OCI-LY1 (cell line): ENCODE measurements at regions not wholly inside any gene's neighbourhood (a gene's known extent, or its start where the extent isn't known, plus 50 kb on each side); places are given as distances from the start of the nearest gene placed in this dataset.
A peak's percentile ranks its signal among the peaks of the same experiment; 100 is the strongest.

Experiments used
- H2AFZ ChIP-seq: fragments of 200-600 bp; sonication (generic), shearing (Covaris generic); 2 replicates; pipeline ENCODE4 v1.6.0; 2014; ENCODE audit warnings: antibody characterized with exemption, mild to moderate bottlenecking, low read length
- H3F3A ChIP-seq: fragments of 200-600 bp; sonication (generic), shearing (Covaris generic); 2 replicates; pipeline ENCODE4 v1.6.0; 2014; ENCODE audit warnings: mild to moderate bottlenecking, antibody characterized with exemption, low read length, moderate library complexity; ENCODE audit not compliant: insufficient read depth
- H3K27ac ChIP-seq: fragments of 200-600 bp; sonication (generic); 2 replicates; pipeline ENCODE4 v1.5.1; 2014; ENCODE audit warnings: low read length, mixed run types, mild to moderate bottlenecking, low read depth; ENCODE audit not compliant: poor library complexity, severe bottlenecking
- H3K27me3 ChIP-seq: fragments of 200-600 bp; sonication (generic); 2 replicates; pipeline ENCODE4 v1.6.0; 2014; ENCODE audit warnings: antibody characterized with exemption, mild to moderate bottlenecking, low read length, moderate library complexity; ENCODE audit not compliant: insufficient read depth
- H3K36me3 ChIP-seq: fragments of 200-600 bp; sonication (generic); 2 replicates; pipeline ENCODE4 v1.6.1; 2014; ENCODE audit warnings: mild to moderate bottlenecking, antibody characterized with exemption, low read length, moderate library complexity, mixed read lengths; ENCODE audit not compliant: insufficient read depth
- H3K4me1 ChIP-seq: fragments of 200-600 bp; sonication (generic); 2 replicates; pipeline ENCODE4 v1.5.1; 2014; ENCODE audit warnings: mild to moderate bottlenecking, low read length, moderate library complexity; ENCODE audit not compliant: insufficient read depth, severe bottlenecking
- H3K4me2 ChIP-seq: fragments of 200-600 bp; sonication (generic), shearing (Covaris generic); 2 replicates; pipeline ENCODE4 v1.6.1; 2014; ENCODE audit warnings: low read length
- H3K4me3 ChIP-seq: fragments of 200-600 bp; sonication (generic); 2 replicates; pipeline ENCODE4 v1.5.1; 2014; ENCODE audit warnings: low read length, low read depth, mild to moderate bottlenecking, mixed read lengths; ENCODE audit not compliant: poor library complexity, severe bottlenecking
- H3K79me2 ChIP-seq: fragments of 200-600 bp; shearing (Covaris generic); 2 replicates; pipeline ENCODE4 v1.6.1; 2016; ENCODE audit warnings: mixed run types, low read length, mixed read lengths; ENCODE audit not compliant: insufficient read depth
- H3K9ac ChIP-seq: fragments of 200-600 bp; sonication (generic), shearing (Covaris generic); 2 replicates; pipeline ENCODE4 v1.6.1; 2014; ENCODE audit warnings: mild to moderate bottlenecking, low read length, mixed read lengths
- H3K9me2 ChIP-seq: fragments of 200-600 bp; sonication (generic), shearing (Covaris generic); 2 replicates; pipeline ENCODE4 v1.6.1; 2014; ENCODE audit warnings: low read depth, mild to moderate bottlenecking, low read length, mixed read lengths
- H3K9me3 ChIP-seq: fragments of 200-600 bp; shearing (Covaris generic); 2 replicates; pipeline ENCODE4 v1.6.1; 2014; ENCODE audit warnings: low read length, mixed read lengths
- H4K20me1 ChIP-seq: fragments of 200-600 bp; sonication (generic), shearing (Covaris generic); 2 replicates; pipeline ENCODE4 v1.6.0; 2016; ENCODE audit warnings: mild to moderate bottlenecking, low read length; ENCODE audit not compliant: insufficient read depth
- EZH2 ChIP-seq: fragments of 200-600 bp; sonication (generic), shearing (Covaris generic); IDR thresholded peaks from 2 replicates; pipeline ENCODE4 v1.8.0; 2017; ENCODE audit warnings: borderline replicate concordance, mixed run types, mild to moderate bottlenecking, antibody characterized with exemption, low read length, moderate library complexity, mixed read lengths
- TF ChIP-seq, protein P1 (sequence below): fragments of 200-600 bp; sonication (generic), shearing (Covaris generic); IDR thresholded peaks from 2 replicates; pipeline ENCODE4 v1.5.1; 2017; ENCODE audit warnings: mild to moderate bottlenecking, antibody characterized with exemption, low read length, moderate library complexity, mixed read lengths

DNA sequence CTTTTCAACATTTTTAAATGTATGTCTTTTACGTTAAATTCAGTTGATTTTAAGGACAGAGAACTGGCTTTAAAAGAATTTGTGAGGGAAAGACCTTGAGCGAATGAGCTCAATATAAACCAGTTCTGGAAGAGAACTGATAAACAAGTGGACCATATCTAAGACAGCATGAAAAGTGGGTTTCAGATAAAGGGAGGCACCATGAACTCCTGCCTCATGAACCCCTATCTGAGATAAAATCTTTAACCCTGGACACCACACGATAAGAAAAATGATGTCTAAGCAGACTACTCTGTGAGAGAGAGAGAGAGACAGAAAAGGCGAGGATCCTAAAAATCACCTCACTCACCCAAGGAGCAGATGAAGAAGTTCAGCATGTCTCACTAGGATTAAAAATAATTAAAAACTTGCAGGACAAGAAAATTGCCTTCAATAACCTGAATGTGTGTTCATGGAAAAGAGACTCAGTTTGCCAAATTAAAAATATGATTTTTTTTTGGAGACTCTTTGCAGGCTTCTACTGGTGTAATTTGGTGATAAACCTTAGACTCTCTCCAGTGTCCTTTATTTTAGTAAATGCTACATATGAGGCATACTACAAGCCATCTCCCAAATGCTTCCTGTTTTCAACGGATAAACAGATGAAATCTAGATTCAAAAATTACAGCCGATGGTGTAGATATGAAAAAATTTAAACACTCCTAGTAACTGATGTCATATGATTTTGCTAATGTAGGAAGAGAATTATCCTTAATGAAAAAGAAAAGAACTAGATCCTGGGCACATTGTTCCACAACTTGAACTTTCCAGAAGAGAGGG, 299.5 kb downstream of the ADGB start:
- Histone ChIP-seq H3K9me3 (no peaks in the 10 kb centered on the region), H3K9me2 (no peaks in the 10 kb centered on the region), H3K79me2 (no peaks in the 10 kb centered on the region), H3K9ac (no peak overlapping the region), H2AFZ (no peak overlapping the region), H3K27me3 (no peaks in the 10 kb centered on the region), H3K36me3 (no peaks in the 10 kb centered on the region), H3K27ac (no peak overlapping the region), H3F3A (no peaks in the 10 kb centered on the region), H4K20me1 (no peaks in the 10 kb centered on the region), H3K4me3 (no peak overlapping the region), H3K4me2 (no peak overlapping the region), H3K4me1 (no peaks in the 10 kb centered on the region)
- TF ChIP-seq EZH2: no peak
- TF ChIP-seq, protein P1, sequence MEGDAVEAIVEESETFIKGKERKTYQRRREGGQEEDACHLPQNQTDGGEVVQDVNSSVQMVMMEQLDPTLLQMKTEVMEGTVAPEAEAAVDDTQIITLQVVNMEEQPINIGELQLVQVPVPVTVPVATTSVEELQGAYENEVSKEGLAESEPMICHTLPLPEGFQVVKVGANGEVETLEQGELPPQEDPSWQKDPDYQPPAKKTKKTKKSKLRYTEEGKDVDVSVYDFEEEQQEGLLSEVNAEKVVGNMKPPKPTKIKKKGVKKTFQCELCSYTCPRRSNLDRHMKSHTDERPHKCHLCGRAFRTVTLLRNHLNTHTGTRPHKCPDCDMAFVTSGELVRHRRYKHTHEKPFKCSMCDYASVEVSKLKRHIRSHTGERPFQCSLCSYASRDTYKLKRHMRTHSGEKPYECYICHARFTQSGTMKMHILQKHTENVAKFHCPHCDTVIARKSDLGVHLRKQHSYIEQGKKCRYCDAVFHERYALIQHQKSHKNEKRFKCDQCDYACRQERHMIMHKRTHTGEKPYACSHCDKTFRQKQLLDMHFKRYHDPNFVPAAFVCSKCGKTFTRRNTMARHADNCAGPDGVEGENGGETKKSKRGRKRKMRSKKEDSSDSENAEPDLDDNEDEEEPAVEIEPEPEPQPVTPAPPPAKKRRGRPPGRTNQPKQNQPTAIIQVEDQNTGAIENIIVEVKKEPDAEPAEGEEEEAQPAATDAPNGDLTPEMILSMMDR: no peak

DNA sequence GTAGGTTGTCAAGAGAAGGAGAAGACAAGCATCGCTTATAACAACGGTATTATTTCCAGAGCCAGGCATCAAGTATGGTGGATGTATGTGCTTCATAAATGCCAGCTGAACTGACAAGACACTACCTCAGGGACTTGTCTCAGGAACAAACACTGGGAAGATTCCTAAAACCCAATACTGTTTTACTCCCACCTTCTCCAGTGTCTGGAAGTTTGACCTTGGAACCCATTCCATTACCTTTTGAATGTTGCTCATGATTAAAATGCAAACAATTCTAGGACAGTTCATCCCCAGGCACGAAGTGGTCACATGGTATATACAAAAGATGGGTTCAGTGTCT, 300.1 kb downstream of the ADGB start:
- H3K36me3 ChIP-seq: no peaks in the 10 kb centered on the region
- H3K9me3 ChIP-seq: no peaks in the 10 kb centered on the region
- H3K4me3 ChIP-seq: no peak overlapping the region
- no peak for TF ChIP-seq EZH2
- TF ChIP-seq, protein P1: no peak
- no peaks in the 10 kb centered on the region for H4K20me1 ChIP-seq
- no peak overlapping the region for H3K27ac ChIP-seq
- H3K9me2 ChIP-seq: no peaks in the 10 kb centered on the region
- H3F3A ChIP-seq: no peaks in the 10 kb centered on the region
- no peaks in the 10 kb centered on the region for H3K79me2 ChIP-seq
- no peak overlapping the region for H3K4me2 ChIP-seq
- no peak overlapping the region for H2AFZ ChIP-seq
- H3K27me3 ChIP-seq: no peaks in the 10 kb centered on the region
- H3K4me1 ChIP-seq: no peaks in the 10 kb centered on the region
- no peak overlapping the region for H3K9ac ChIP-seq

DNA sequence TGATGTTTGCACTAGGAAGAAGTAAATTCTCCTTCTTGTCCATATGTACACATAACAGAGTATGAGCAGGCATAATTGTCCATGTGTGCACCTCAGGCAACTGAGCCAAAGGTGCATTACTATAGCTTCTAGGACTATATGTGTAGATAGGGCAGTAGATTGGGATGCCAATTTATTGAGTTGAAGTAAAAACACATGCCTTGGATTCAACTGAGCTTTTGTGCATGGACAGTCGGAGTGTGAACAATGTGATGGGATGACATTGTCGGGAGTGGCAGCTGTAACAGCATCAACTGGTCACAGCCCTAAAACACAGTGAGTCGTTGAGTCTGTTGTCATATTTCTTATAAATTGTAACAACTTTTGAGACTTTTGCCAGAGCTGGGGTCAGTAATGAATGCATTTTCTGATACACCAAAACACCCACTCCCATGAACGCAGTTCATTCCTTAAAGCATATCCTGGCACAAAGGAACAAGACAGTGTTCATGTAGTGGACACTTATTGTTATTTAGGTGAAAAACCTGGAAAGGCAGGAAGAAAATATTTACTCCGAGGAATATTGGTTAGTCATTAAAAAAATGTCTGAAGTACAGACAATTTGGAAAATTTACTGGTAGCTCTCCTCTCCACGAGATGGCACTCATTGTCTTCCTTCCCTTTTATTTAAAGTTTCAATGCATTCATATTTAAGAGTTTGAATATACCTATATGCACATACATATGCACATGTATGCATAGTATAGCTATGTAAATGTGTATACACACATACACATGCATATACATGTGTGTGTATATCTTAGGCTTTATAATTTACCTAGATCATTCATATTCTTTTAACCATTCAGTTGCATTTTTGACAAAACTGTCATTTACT, 302.0 kb upstream of the STXBP5 start:
- Histone ChIP-seq H3K27ac (no peak overlapping the region), H3K36me3 (no peaks in the 10 kb centered on the region), H3K79me2 (no peaks in the 10 kb centered on the region), H4K20me1 (no peaks in the 10 kb centered on the region), H3K9me2 (no peaks in the 10 kb centered on the region), H3K27me3 (no peaks in the 10 kb centered on the region), H3F3A (no peaks in the 10 kb centered on the region), H3K9ac (no peak overlapping the region), H3K4me3 (no peak overlapping the region), H3K4me1 (no peaks in the 10 kb centered on the region), H3K9me3 (no peaks in the 10 kb centered on the region), H3K4me2 (no peak overlapping the region), H2AFZ (no peak overlapping the region)
- TF ChIP-seq, protein P1: 0 out of 2 replicates have a peak, but pooled peaks have one; percentile 20
- TF ChIP-seq EZH2: no peak
